Colonic mucosa (tissue), 4 donors: ENCODE measurements at regions not wholly inside any gene's neighbourhood (a gene's known extent, or its start where the extent isn't known, plus 50 kb on each side); places are given as distances from the start of the nearest gene placed in this dataset.
A peak's percentile ranks its signal among the peaks of the same experiment; 100 is the strongest.

Source experiments
- DNase-seq: peaks from one replicate; pipeline ENCODE4 v3.0.0-alpha.2; 2020
- H3K27ac ChIP-seq: fragments of 200-600 bp; one replicate; pipeline ENCODE4 v1.8.0; 2021
- H3K27me3 ChIP-seq: fragments of 200-600 bp; one replicate; pipeline ENCODE4 v1.8.0; 2021
- H3K36me3 ChIP-seq: fragments of 200-600 bp; one replicate; pipeline ENCODE4 v1.8.0; 2021
- H3K4me1 ChIP-seq: fragments of 200-600 bp; one replicate; pipeline ENCODE4 v1.8.0; 2021; ENCODE audit warnings: mild to moderate bottlenecking
- H3K4me3 ChIP-seq: fragments of 200-600 bp; one replicate; pipeline ENCODE4 v1.8.0; 2021
- H3K9ac ChIP-seq, 2 donors: one replicate each; pipeline ENCODE4 v1.7.0; 2013; ENCODE audit warnings: control low read depth in 2 of 2, low read depth in 2 of 2, low read length in 2 of 2
- H3K9me3 ChIP-seq: fragments of 200-600 bp; one replicate; pipeline ENCODE4 v1.8.0; 2021
- intact Hi-C: fragments of 100-400 bp; cut with DNase I; formaldehyde crosslinking; loops from one replicate; pipeline ENCODE4 v1.14.1; 2022
- TF ChIP-seq, protein P1 (sequence below): fragments of 200-600 bp; IDR thresholded peaks from one replicate; pipeline ENCODE4 v1.8.0; 2022; ENCODE audit warnings: antibody characterized with exemption, mild to moderate bottlenecking
- donor health status: healthy.
- donor health status: DM: no; HTN: no; CAD: no.
- donor health status: DM: no; HTN: no; CAD: no.

DNA sequence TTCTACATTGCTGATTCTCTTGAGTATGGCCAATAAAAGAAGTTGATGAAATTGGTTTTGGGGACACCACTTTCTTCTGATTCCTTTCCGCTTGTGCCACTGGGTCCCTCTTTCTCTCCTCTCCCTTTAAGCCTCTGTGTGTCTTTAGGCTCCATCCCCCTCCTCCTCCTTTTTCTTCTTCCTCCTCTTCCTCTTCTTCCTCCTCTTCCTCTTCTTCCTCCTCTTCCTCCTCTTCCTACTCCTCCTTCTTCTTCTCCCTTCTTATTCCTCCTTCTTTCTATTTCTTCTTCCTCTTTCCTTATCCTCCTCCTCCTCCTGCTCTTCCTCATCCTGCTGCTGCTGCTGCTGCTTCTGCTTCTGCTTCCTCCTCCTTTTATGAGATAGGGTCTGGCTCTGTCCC lies 93.7 kb downstream of the CHD9NB start:
- TF ChIP-seq, protein P1, sequence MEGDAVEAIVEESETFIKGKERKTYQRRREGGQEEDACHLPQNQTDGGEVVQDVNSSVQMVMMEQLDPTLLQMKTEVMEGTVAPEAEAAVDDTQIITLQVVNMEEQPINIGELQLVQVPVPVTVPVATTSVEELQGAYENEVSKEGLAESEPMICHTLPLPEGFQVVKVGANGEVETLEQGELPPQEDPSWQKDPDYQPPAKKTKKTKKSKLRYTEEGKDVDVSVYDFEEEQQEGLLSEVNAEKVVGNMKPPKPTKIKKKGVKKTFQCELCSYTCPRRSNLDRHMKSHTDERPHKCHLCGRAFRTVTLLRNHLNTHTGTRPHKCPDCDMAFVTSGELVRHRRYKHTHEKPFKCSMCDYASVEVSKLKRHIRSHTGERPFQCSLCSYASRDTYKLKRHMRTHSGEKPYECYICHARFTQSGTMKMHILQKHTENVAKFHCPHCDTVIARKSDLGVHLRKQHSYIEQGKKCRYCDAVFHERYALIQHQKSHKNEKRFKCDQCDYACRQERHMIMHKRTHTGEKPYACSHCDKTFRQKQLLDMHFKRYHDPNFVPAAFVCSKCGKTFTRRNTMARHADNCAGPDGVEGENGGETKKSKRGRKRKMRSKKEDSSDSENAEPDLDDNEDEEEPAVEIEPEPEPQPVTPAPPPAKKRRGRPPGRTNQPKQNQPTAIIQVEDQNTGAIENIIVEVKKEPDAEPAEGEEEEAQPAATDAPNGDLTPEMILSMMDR: no peak
- intact Hi-C loops: no loop called here
- Histone ChIP-seq H3K4me3 (no peak overlapping the region), H3K9ac (no peak overlapping the region), H3K27me3 (no peaks in the 10 kb centered on the region), H3K36me3 (no peaks in the 10 kb centered on the region), H3K27ac (no peak overlapping the region), H3K9me3 (no peaks in the 10 kb centered on the region), H3K4me1 (no peaks in the 10 kb centered on the region)
- DNase-seq: no peak

GRCh38 chr16:52957199-52957598 lies 95.5 kb downstream of the CHD9NB start:
- H3K36me3 ChIP-seq: no peaks in the 10 kb centered on the region
- no peaks in the 10 kb centered on the region for H3K4me1 ChIP-seq
- no peaks in the 10 kb centered on the region for H3K9me3 ChIP-seq
- no peak overlapping the region for H3K27ac ChIP-seq
- no peak overlapping the region for H3K9ac ChIP-seq
- no peaks in the 10 kb centered on the region for H3K27me3 ChIP-seq
- intact Hi-C loops: no loop called here
- TF ChIP-seq, protein P1: no peak
- DNase-seq: no peak
- H3K4me3 ChIP-seq: no peak overlapping the region

GRCh38 chr16:52956044-52956443 lies 96.7 kb downstream of the CHD9NB start:
- Histone ChIP-seq H3K4me3 (no peak overlapping the region), H3K27ac (no peak overlapping the region), H3K27me3 (no peaks in the 10 kb centered on the region), H3K9ac (no peak overlapping the region), H3K36me3 (no peaks in the 10 kb centered on the region), H3K9me3 (no peaks in the 10 kb centered on the region), H3K4me1 (no peaks in the 10 kb centered on the region)
- no peak for DNase-seq
- TF ChIP-seq, protein P1: no peak
- intact Hi-C loops: no loop called here

- Histone ChIP-seq H3K9ac (no peak overlapping the region), H3K9me3 (no peaks in the 10 kb centered on the region), H3K36me3 (no peaks in the 10 kb centered on the region), H3K4me1 (no peaks in the 10 kb centered on the region), H3K27me3 (no peaks in the 10 kb centered on the region), H3K27ac (peak overlapping the region; percentile 25), H3K4me3 (no peak overlapping the region)
- peak; percentile 66 for DNase-seq
- TF ChIP-seq, protein P1: no peak
- intact Hi-C loops: no loop called here
These were observed 99.5 kb downstream of the CHD9NB start for GRCh38 chr16:52953215-52953614.

GRCh38 chr16:52948946-52949345 lies 103.8 kb downstream of the CHD9NB start:
- H3K9ac ChIP-seq: no peak overlapping the region
- no peaks in the 10 kb centered on the region for H3K27me3 ChIP-seq
- intact Hi-C loops: no loop called here
- TF ChIP-seq, protein P1: no peak
- no peaks in the 10 kb centered on the region for H3K36me3 ChIP-seq
- no peaks in the 10 kb centered on the region for H3K4me1 ChIP-seq
- H3K4me3 ChIP-seq: no peak overlapping the region
- DNase-seq: no peak
- no peaks in the 10 kb centered on the region for H3K9me3 ChIP-seq
- H3K27ac ChIP-seq: no peak overlapping the region

DNA sequence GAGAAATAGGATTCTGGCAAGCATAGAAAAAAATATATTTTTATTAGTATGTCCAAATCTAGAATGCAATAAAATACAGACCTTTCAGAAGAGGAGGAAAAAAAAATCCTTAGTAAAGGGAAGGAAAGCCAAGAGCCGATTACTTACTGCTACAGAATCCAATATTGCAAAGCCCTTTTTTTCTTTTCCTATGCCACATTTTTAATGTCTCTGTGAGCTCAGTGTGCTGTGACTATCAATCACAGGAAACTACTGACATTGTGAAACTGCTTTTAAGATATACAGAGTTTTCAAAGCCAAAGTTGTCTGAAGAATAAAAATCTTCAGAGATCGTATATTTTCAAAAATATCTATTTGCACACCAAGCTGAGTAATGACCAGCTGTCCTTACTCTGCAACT lies 120.4 kb downstream of the CHD9NB start:
- DNase-seq: no peak
- TF ChIP-seq, protein P1: no peak
- Histone ChIP-seq H3K9ac (no peak overlapping the region), H3K4me1 (no peaks in the 10 kb centered on the region), H3K9me3 (no peaks in the 10 kb centered on the region), H3K36me3 (no peaks in the 10 kb centered on the region), H3K4me3 (no peak overlapping the region), H3K27ac (no peak overlapping the region), H3K27me3 (no peaks in the 10 kb centered on the region)
- intact Hi-C loops: no loop called here
